ENCODE measurements at regions not wholly inside any gene's neighbourhood (a gene's known extent, or its start where the extent isn't known, plus 50 kb on each side); places are given as distances from the start of the nearest gene placed in this dataset.

GRCh38 chr16:58831386-58831785, 97.3 kb upstream of the GOT2 start:
- TF ChIP-seq EZH2phosphoT487 (IDR thresholded peaks at IDR 0.05; ENCODE audit: insufficient read depth, low read depth) (no peak), EZH2 (IDR thresholded peaks at IDR 0.05; ENCODE audit: insufficient read depth, poor library complexity, severe bottlenecking) (no peak)
